K562 (cell line): ENCODE measurements at regions not wholly inside any gene's neighbourhood (a gene's known extent, or its start where the extent isn't known, plus 50 kb on each side); places are given as distances from the start of the nearest gene placed in this dataset.
A peak's percentile ranks its signal among the peaks of the same experiment; 100 is the strongest.

ENCODE experiments used
- ADNP ChIP-seq: fragments of 200-800 bp; sonication (Bioruptor generic); IDR thresholded peaks from 2 replicates; pipeline ENCODE4 v1.6.1; 2016; ENCODE audit warnings: missing genetic modification characterization, missing compliant biosample characterization
- ARID1B ChIP-seq: fragments of 450-650 bp; IDR thresholded peaks from 2 replicates; pipeline ENCODE4 v1.6.1; 2016; ENCODE audit warnings: antibody characterized with exemption, mild to moderate bottlenecking, inconsistent platforms
- BRF1 ChIP-seq: IDR thresholded peaks from 3 replicates; pipeline ENCODE4 v1.6.1; 2011; ENCODE audit warnings: borderline replicate concordance, mild to moderate bottlenecking; ENCODE audit not compliant: insufficient read length; ENCODE audit errors: extremely low read depth
- CBFA2T3 ChIP-seq: fragments of 450-650 bp; IDR thresholded peaks from 2 replicates; pipeline ENCODE4 v1.6.1; 2017
- ELK3 ChIP-seq: fragments of 450-650 bp; formaldehyde crosslinking; IDR thresholded peaks from 2 replicates; pipeline ENCODE4 v1.4.0; 2020; ENCODE audit warnings: mild to moderate bottlenecking
- GABPB1 ChIP-seq: sonication (generic); formaldehyde crosslinking; IDR thresholded peaks from 2 replicates; pipeline ENCODE4 v1.8.0; 2022; ENCODE audit warnings: mild to moderate bottlenecking, missing genetic modification reagents
- HDAC8 ChIP-seq: fragments of 450-650 bp; IDR thresholded peaks from 2 replicates; pipeline ENCODE4 v1.6.1; 2016; ENCODE audit warnings: mild to moderate bottlenecking, missing genetic modification characterization, moderate library complexity, missing compliant biosample characterization
- HMGXB4 ChIP-seq: sonication (generic); formaldehyde crosslinking; IDR thresholded peaks from 2 replicates; pipeline ENCODE4 v1.8.1; 2023; ENCODE audit warnings: mild to moderate bottlenecking, missing genetic modification reagents
- MTF1 ChIP-seq: fragments of 250-450 bp; sonication (Bioruptor Pico); IDR thresholded peaks from 2 replicates; pipeline ENCODE4 v1.9.0; 2021; ENCODE audit warnings: moderate library complexity, mild to moderate bottlenecking, inconsistent platforms, borderline replicate concordance
- NR2F6 ChIP-seq: fragments of 450-650 bp; formaldehyde crosslinking; IDR thresholded peaks from 2 replicates; pipeline ENCODE4 v1.4.0; 2020; ENCODE audit warnings: mild to moderate bottlenecking
- NRF1 ChIP-seq, 2 experiments: fragments of 450-650 bp; IDR thresholded peaks in 1 of 2; conservative IDR thresholded peaks in 1 of 2; 2 replicates each; pipeline ENCODE4 v1.6.1; 2014; ENCODE audit warnings: mild to moderate bottlenecking in 2 of 2
- RBM17 ChIP-seq: fragments of 200-400 bp; formaldehyde crosslinking; IDR thresholded peaks from 2 replicates; pipeline ENCODE4 v1.6.1; 2017; ENCODE audit warnings: low read depth, mild to moderate bottlenecking, low read length, borderline replicate concordance
- RFX5 ChIP-seq: IDR thresholded peaks from 2 replicates; pipeline ENCODE4 v1.6.1; 2011; ENCODE audit warnings: low read depth, mild to moderate bottlenecking, improper control_type of control experiment, low read length
- RNF219 ChIP-seq: fragments of 250-450 bp; sonication (Bioruptor Pico); IDR thresholded peaks from 2 replicates; pipeline ENCODE4 v1.5.0; 2022; ENCODE audit warnings: mild to moderate bottlenecking
- SETDB1 ChIP-seq: IDR thresholded peaks from one replicate; pipeline ENCODE4 v1.6.1; 2012; ENCODE audit warnings: low read length, control low read depth, inconsistent platforms
- TCF15 ChIP-seq: fragments of 250-450 bp; sonication (Bioruptor Pico); IDR thresholded peaks from 2 replicates; pipeline ENCODE4 v1.8.0; 2022; ENCODE audit warnings: moderate library complexity, mild to moderate bottlenecking, inconsistent platforms
- TFAP4 ChIP-seq: sonication (generic); formaldehyde crosslinking; IDR thresholded peaks from 2 replicates; pipeline ENCODE4 v1.8.0; 2022; ENCODE audit warnings: missing genetic modification reagents, mild to moderate bottlenecking, moderate library complexity, borderline replicate concordance
- TOE1 ChIP-seq, 2 experiments: fragments of 450-650 bp in 1 of 2; sonication (generic) in 1 of 2; formaldehyde crosslinking in 1 of 2; IDR thresholded peaks; 2 replicates each; pipeline versions ENCODE4 v1.7.1 to v1.8.0; 2016 to 2022; ENCODE audit warnings: borderline replicate concordance in 2 of 2, mild to moderate bottlenecking in 2 of 2, antibody characterized with exemption in 1 of 2, inconsistent platforms in 1 of 2, low read depth in 1 of 2, missing genetic modification reagents in 1 of 2, moderate library complexity in 1 of 2
- ZNF263 ChIP-seq: sonication (generic); formaldehyde crosslinking; IDR thresholded peaks from 2 replicates; pipeline ENCODE4 v1.8.0; 2022; ENCODE audit warnings: mild to moderate bottlenecking, missing genetic modification reagents, borderline replicate concordance
- ZNF3 ChIP-seq: fragments of 250-450 bp; sonication (Bioruptor Pico); IDR thresholded peaks from 2 replicates; pipeline ENCODE4 v1.5.0; 2021; ENCODE audit warnings: mild to moderate bottlenecking, moderate library complexity
- ZNF766 ChIP-seq: fragments of 200-800 bp; sonication (Bioruptor generic); conservative IDR thresholded peaks from 2 replicates; pipeline ENCODE4 v1.6.1; 2016; ENCODE audit warnings: missing genetic modification characterization, missing compliant biosample characterization

GRCh38 chr6:27688014-27688586 lies 215.2 kb upstream of the ZNF184 start (continued):
- peak; percentile 56; the same call in 1 of the 2 replicates for TF ChIP-seq RNF219 (CRISPR knock-in tag)
- TF ChIP-seq GABPB1 = peak; percentile 74
- peak; percentile 52 for TF ChIP-seq BRF1
- no peak; the same call in 1 of the 2 replicates for TF ChIP-seq ARID1B
- peak; percentile 60; the same call in 1 of the 2 replicates for TF ChIP-seq RFX5
- no peak for TF ChIP-seq SETDB1
- no peak; the same call in 1 of the 2 replicates for TF ChIP-seq ZNF766
- TF ChIP-seq ZNF263 = peak; percentile 47; the same call in 1 of the 2 replicates
- TF ChIP-seq ZNF3 (CRISPR knock-in tag) = peak; percentile 51; the same call in 1 of the 2 replicates
- TF ChIP-seq TCF15 = no peak
- no peak for TF ChIP-seq NRF1 (conservative IDR thresholded peaks at IDR 0.05 in 1 of 2, IDR thresholded peaks at IDR 0.05 in 1 of 2)
- TF ChIP-seq ADNP (tag) = peak; percentile 99
- TF ChIP-seq ELK3 = no peak
- 0 out of 2 replicates have a peak, but pooled peaks have one; percentile 18 for TF ChIP-seq HDAC8 (tag)
- TF ChIP-seq CBFA2T3 = peak; percentile 31; the same call in 1 of the 2 replicates
- TF ChIP-seq MTF1 = no peak
- peak; percentile 94; the same call in 1 of the 2 replicates for TF ChIP-seq HMGXB4 (CRISPR knock-in tag)
- no peak for TF ChIP-seq NR2F6 (CRISPR knock-in tag)
- TF ChIP-seq TFAP4 = 0 out of 2 replicates have a peak, but pooled peaks have one; percentile 17
- no peak for TF ChIP-seq RBM17
- TF ChIP-seq TOE1 (IDR thresholded peaks at IDR 0.05; ENCODE audit: borderline replicate concordance) = peak; percentile 80
- no peak for TF ChIP-seq TOE1 (CRISPR knock-in tag; IDR thresholded peaks at IDR 0.05; ENCODE audit: borderline replicate concordance, low read depth)
